ENCODE measurements at regions not wholly inside any gene's neighbourhood (a gene's known extent, or its start where the extent isn't known, plus 50 kb on each side); places are given as distances from the start of the nearest gene placed in this dataset.

- Mint-ChIP-seq H3K4me3 (no peak overlapping the region), H3K27ac (no peak overlapping the region), H3K9me3 (no peaks in the 10 kb centered on the region), H3K27me3 (no peaks in the 10 kb centered on the region), H3K36me3 (ENCODE audit: low read depth) (no peaks in the 10 kb centered on the region), H3K4me1 (ENCODE audit: low read depth) (no peaks in the 10 kb centered on the region)
- POLR2A ChIA-PET: no interaction called here
- intact Hi-C loops (cut with micrococcal nuclease): no loop called here
- CTCF ChIA-PET: no interaction called here
- TF ChIP-seq, protein P1, sequence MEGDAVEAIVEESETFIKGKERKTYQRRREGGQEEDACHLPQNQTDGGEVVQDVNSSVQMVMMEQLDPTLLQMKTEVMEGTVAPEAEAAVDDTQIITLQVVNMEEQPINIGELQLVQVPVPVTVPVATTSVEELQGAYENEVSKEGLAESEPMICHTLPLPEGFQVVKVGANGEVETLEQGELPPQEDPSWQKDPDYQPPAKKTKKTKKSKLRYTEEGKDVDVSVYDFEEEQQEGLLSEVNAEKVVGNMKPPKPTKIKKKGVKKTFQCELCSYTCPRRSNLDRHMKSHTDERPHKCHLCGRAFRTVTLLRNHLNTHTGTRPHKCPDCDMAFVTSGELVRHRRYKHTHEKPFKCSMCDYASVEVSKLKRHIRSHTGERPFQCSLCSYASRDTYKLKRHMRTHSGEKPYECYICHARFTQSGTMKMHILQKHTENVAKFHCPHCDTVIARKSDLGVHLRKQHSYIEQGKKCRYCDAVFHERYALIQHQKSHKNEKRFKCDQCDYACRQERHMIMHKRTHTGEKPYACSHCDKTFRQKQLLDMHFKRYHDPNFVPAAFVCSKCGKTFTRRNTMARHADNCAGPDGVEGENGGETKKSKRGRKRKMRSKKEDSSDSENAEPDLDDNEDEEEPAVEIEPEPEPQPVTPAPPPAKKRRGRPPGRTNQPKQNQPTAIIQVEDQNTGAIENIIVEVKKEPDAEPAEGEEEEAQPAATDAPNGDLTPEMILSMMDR (IDR thresholded peaks at IDR 0.05): no peak
- ATAC-seq: no peak
- DNase-seq: no peak
Measured at GRCh38 chr5:92492908-92493307, 1088.1 kb downstream of the NR2F1-AS1 start.

DNA sequence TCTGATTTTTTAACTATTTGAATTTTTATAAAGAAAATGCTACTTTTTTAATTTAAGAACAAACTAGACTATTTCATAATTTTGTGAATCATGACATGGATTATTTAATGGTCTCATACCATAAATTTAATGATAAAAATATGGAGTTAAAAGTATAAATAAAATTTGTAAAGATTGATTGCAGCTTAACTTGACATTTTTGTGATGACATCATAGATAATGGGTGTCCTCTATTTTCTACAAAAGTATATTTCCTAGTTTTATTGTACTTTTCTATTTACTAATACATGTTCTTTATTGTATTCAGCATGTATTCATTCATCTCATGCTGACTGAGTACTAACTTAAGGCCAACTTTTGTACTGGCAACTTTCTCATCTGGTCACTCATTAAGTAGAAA is 1096.5 kb downstream of the NR2F1-AS1 start:
- intact Hi-C loops (cut with micrococcal nuclease): no loop called here
- H3K9me3 Mint-ChIP-seq: peaks cover under 1% of the 10 kb centered on the region
- ATAC-seq: no peak

DNA sequence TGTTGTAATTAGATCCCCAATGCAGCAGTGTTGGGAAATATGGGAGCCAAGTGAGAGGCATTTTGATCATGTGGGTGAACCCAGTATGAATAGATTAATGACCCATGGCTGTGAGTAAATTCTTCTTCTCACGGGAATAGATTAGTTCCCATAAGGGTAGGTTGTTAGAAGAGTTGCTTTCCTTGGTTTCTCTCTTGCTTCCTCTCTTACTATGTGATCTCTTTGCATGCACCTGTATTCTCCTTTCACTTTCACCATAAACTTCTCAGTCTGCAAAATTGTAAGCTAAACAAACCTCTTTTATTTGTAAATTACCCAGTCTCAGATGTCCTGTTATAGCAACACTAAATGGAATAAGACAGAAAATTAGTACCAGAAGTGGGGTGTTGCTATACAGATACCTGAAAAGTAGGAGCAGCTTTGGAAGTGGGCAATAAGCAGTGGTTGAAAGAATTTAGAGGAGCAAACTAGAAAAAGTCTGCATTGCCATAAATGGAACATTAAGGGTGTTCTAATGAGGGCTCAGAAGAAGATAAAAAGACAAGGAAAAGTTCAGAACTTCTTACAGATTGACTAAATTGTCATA is 1090.0 kb upstream of the ARRDC3 start:
- ChIA-PET CTCF (interaction anchor here (0.6 kb wide), 1 partner anchor 16 kb away, joined by 3 read pairs; no protein-coding TSS in a partner anchor), POLR2A (no interaction called here)
- Mint-ChIP-seq H3K4me3 (no peak overlapping the region), H3K27me3 (no peaks in the 10 kb centered on the region), H3K4me1 (ENCODE audit: low read depth) (no peaks in the 10 kb centered on the region), H3K27ac (no peak overlapping the region), H3K9me3 (peaks cover 10% of the 10 kb centered on the region), H3K36me3 (ENCODE audit: low read depth) (no peaks in the 10 kb centered on the region)
- ATAC-seq (no peak), DNase-seq (no peak)
- TF ChIP-seq, protein P1 (IDR thresholded peaks at IDR 0.05): no peak
- intact Hi-C loops (cut with micrococcal nuclease): no loop called here

More for the DNA sequence above, 1096.5 kb downstream of the NR2F1-AS1 start:
- TF ChIP-seq, protein P1 (IDR thresholded peaks at IDR 0.05): no peak
- H3K27ac Mint-ChIP-seq: no peak overlapping the region
- H3K4me3 Mint-ChIP-seq: no peak overlapping the region
- no peaks in the 10 kb centered on the region for H3K36me3 Mint-ChIP-seq (ENCODE audit: low read depth)
- ChIA-PET CTCF (no interaction called here), POLR2A (no interaction called here)
- no peak for DNase-seq
- H3K27me3 Mint-ChIP-seq: no peaks in the 10 kb centered on the region
- no peaks in the 10 kb centered on the region for H3K4me1 Mint-ChIP-seq (ENCODE audit: low read depth)

- no peaks in the 10 kb centered on the region for H3K36me3 Mint-ChIP-seq (ENCODE audit: low read depth)
- ChIA-PET CTCF (no interaction called here), POLR2A (no interaction called here)
- no peak overlapping the region for H3K4me3 Mint-ChIP-seq
- H3K27me3 Mint-ChIP-seq: no peaks in the 10 kb centered on the region
- H3K9me3 Mint-ChIP-seq: peaks cover 10% of the 10 kb centered on the region
- TF ChIP-seq, protein P1 (IDR thresholded peaks at IDR 0.05): no peak
- no peak overlapping the region for H3K27ac Mint-ChIP-seq
- DNase-seq: no peak
- H3K4me1 Mint-ChIP-seq (ENCODE audit: low read depth): no peaks in the 10 kb centered on the region
- ATAC-seq: no peak
- intact Hi-C loops (cut with micrococcal nuclease): no loop called here
Measured at GRCh38 chr5:92471861-92472260, 1088.7 kb upstream of the ARRDC3 start.

DNA sequence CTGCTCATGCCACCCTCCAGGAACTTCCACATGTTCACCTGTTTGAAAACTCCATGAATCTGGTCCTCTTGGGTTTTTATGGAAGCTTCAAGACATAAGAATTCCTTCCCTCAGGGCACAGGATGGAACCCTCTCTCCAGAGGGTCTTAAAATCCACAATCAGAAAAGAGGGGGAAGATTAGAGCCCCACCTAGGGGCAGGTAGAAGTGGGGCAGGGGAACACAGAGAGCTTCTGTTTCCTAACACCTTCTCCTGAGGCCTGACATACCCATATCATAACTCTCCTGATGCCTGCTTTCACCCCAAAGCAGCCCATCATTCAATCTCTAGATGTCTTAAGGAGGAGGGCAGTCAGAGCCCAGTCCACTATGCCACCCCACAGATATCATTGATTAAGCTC is 1087.7 kb upstream of the ARRDC3 start:
- no peak overlapping the region for H3K4me3 Mint-ChIP-seq
- DNase-seq (no peak), ATAC-seq (no peak)
- no peaks in the 10 kb centered on the region for H3K27me3 Mint-ChIP-seq
- CTCF ChIA-PET: no interaction called here
- POLR2A ChIA-PET: interaction anchor here (0.5 kb wide), 1 partner anchor 126 kb away, joined by 3 read pairs; no protein-coding TSS in a partner anchor
- no peak overlapping the region for H3K27ac Mint-ChIP-seq
- H3K9me3 Mint-ChIP-seq: peaks cover 10% of the 10 kb centered on the region
- intact Hi-C loops (cut with micrococcal nuclease): no loop called here
- TF ChIP-seq, protein P1 (IDR thresholded peaks at IDR 0.05): no peak
- no peaks in the 10 kb centered on the region for H3K4me1 Mint-ChIP-seq (ENCODE audit: low read depth)
- H3K36me3 Mint-ChIP-seq (ENCODE audit: low read depth): no peaks in the 10 kb centered on the region

All from activated CD8-positive, alpha-beta T cell treated with anti-CD3 and anti-CD28 coated beads for 36 hours (primary cell).